Right lobe of liver (tissue), 6 donors: ENCODE measurements at regions not wholly inside any gene's neighbourhood (a gene's known extent, or its start where the extent isn't known, plus 50 kb on each side); places are given as distances from the start of the nearest gene placed in this dataset.

Experiments used
- ATAC-seq, 4 donors: fragments of 200-7000 bp; cut with Tn5 transposase; one replicate each; pipeline ENCODE4 v1.9.1; 2020; ENCODE audit warnings: mild to moderate bottlenecking in 4 of 4, moderate library complexity in 4 of 4
- DNase-seq, 3 donors: peaks; one replicate each; pipeline ENCODE4 v3.0.0-alpha.2; 2020
- H3K27ac ChIP-seq, 3 donors: fragments of 200-600 bp; one replicate each; pipeline ENCODE4 v1.8.0; 2022
- H3K27me3 ChIP-seq, 2 donors: fragments of 200-600 bp; one replicate each; pipeline ENCODE4 v1.8.0; 2022
- H3K36me3 ChIP-seq, 4 donors: fragments of 200-600 bp; sonication (generic) in 1 of 4; one replicate each; pipeline versions ENCODE4 v1.5.1 to v1.8.0; 2017 to 2022; ENCODE audit warnings: control low read depth in 1 of 4
- H3K4me1 ChIP-seq, 4 donors: fragments of 200-600 bp; sonication (generic) in 1 of 4; one replicate each; pipeline versions ENCODE4 v1.5.1 to v1.8.0; 2017 to 2022; ENCODE audit warnings: control low read depth in 1 of 4
- H3K4me3 ChIP-seq, 3 donors: fragments of 200-600 bp; one replicate each; pipeline ENCODE4 v1.8.0; 2022
- H3K9me3 ChIP-seq, 4 donors: fragments of 200-600 bp; sonication (generic) in 1 of 4; one replicate each; pipeline versions ENCODE4 v1.5.1 to v1.8.0; 2017 to 2022; ENCODE audit warnings: control low read depth in 1 of 4
- POLR2A ChIP-seq: fragments of 450-650 bp; IDR thresholded peaks from one replicate; pipeline ENCODE4 v1.6.1; 2017; ENCODE audit warnings: antibody characterized with exemption, mild to moderate bottlenecking
- WGBS: methylation state at CpG from one replicate; pipeline ENCODE4 v1.1.6; 2018; ENCODE audit warnings: low coverage, low lambda C conversion rate; ENCODE audit not compliant: insufficient coverage; ENCODE audit errors: missing lambda C conversion rate; 5-methylcytosine and 5-hydroxymethylcytosine counted together
- intact Hi-C, 2 donors: fragments of 100-400 bp; cut with DNase I; formaldehyde crosslinking; loops; one replicate each; pipeline versions ENCODE4 v1.11.2 to v1.14.1; 2022
- TF ChIP-seq, protein P1 (sequence below), 4 donors: fragments of 200-600 bp in 3 of 4; fragments of 450-650 bp in 1 of 4; IDR thresholded peaks; one replicate each; pipeline versions ENCODE4 v1.5.1 to v1.8.0; 2016 to 2022; ENCODE audit warnings: antibody characterized with exemption in 4 of 4, mild to moderate bottlenecking in 2 of 4
- donor health status: DM: no; HTN: yes; CAD: no.
- donor health status: DM: no; HTN: no; CAD: no.
- donor health status: DM: no; HTN: no; CAD: no.
- donor health status: DM: no; HTN: yes; CAD: no.
- donor health status: DM: no; HTN: yes; CAD: no.

DNA sequence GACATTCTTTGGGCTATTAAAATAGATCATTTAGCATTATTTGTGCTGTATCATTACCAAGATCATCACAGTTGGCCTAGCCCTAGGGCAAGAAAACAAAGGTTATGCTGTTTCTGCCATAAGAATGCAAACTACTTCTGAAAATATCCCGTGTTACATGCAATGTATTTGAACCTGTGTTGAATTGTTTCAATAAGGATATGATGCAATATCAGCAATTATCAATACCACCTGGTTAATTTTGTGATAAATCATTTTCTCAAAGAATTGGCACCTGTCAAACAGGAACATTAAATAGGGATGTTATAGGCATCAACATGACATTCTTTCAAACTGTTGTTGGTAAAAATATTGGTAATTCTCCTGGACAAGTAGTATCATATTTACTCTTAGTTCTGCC, 2002.0 kb upstream of the CDH9 start:
- TF ChIP-seq POLR2A: no peak
- TF ChIP-seq, protein P1, sequence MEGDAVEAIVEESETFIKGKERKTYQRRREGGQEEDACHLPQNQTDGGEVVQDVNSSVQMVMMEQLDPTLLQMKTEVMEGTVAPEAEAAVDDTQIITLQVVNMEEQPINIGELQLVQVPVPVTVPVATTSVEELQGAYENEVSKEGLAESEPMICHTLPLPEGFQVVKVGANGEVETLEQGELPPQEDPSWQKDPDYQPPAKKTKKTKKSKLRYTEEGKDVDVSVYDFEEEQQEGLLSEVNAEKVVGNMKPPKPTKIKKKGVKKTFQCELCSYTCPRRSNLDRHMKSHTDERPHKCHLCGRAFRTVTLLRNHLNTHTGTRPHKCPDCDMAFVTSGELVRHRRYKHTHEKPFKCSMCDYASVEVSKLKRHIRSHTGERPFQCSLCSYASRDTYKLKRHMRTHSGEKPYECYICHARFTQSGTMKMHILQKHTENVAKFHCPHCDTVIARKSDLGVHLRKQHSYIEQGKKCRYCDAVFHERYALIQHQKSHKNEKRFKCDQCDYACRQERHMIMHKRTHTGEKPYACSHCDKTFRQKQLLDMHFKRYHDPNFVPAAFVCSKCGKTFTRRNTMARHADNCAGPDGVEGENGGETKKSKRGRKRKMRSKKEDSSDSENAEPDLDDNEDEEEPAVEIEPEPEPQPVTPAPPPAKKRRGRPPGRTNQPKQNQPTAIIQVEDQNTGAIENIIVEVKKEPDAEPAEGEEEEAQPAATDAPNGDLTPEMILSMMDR (IDR thresholded peaks at IDR 0.05): no peak
- no peaks in the 10 kb centered on the region for H3K4me1 ChIP-seq
- H3K9me3 ChIP-seq: no peaks in the 10 kb centered on the region
- H3K4me3 ChIP-seq: no peak overlapping the region
- ATAC-seq (no peak), DNase-seq (no peak)
- H3K27me3 ChIP-seq: no peaks in the 10 kb centered on the region
- no peak overlapping the region for H3K27ac ChIP-seq
- no peaks in the 10 kb centered on the region for H3K36me3 ChIP-seq
- intact Hi-C loops: no loop called here
- 50% methylated on average over 1 of the region's 1 CpG for WGBS

DNA sequence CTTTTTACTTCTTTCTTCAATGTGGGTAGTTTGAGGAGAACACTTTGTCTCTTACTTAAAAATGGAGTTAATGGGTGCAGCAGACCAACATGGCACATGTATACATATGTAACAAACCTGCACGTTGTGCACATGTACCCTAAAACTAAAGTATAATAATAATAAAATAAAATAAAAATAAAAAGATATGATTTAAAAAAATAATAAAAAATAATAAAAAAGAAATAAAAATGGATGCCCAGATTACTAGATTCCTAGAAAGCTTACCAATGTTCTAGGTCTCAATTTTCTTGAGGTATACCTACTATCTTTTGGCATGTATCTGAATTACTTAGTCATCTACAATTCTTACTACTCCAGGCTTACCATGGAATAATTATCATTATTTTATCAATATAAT, 2001.6 kb upstream of the CDH9 start:
- no peak for DNase-seq
- H3K36me3 ChIP-seq: no peaks in the 10 kb centered on the region
- WGBS: 19% methylated on average over 1 of the region's 1 CpG
- intact Hi-C loops: no loop called here
- no peak overlapping the region for H3K27ac ChIP-seq
- H3K9me3 ChIP-seq: no peaks in the 10 kb centered on the region
- TF ChIP-seq, protein P1 (IDR thresholded peaks at IDR 0.05): no peak
- TF ChIP-seq POLR2A: no peak
- no peaks in the 10 kb centered on the region for H3K4me1 ChIP-seq
- no peaks in the 10 kb centered on the region for H3K27me3 ChIP-seq
- no peak for ATAC-seq
- H3K4me3 ChIP-seq: no peak overlapping the region

DNA sequence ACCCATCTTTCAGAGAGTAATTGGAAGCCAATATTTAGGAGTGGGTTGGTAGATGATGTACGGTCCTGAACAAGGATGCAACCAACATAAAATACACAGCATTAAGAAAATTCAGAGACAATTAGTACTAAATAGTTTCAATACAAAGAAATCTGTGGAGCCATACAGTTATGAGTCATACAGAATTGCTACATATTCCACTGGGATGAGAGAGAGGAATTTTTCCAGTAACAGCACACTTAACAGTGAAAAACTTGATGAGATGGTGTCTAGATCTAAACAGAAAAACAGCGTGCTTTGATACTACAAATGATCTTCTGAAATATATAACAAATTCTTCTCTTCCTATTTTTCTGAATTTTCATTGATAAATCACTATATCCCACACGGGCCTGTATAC, 1999.3 kb upstream of the CDH9 start:
- Histone ChIP-seq H3K4me3 (no peak overlapping the region), H3K27me3 (no peaks in the 10 kb centered on the region), H3K27ac (no peak overlapping the region), H3K4me1 (no peaks in the 10 kb centered on the region), H3K9me3 (no peaks in the 10 kb centered on the region), H3K36me3 (no peaks in the 10 kb centered on the region)
- WGBS: 59% methylated on average over 3 of the region's 3 CpGs
- ATAC-seq: no peak
- intact Hi-C loops: no loop called here
- no peak for TF ChIP-seq POLR2A
- TF ChIP-seq, protein P1 (IDR thresholded peaks at IDR 0.05): no peak
- DNase-seq: no peak

DNA sequence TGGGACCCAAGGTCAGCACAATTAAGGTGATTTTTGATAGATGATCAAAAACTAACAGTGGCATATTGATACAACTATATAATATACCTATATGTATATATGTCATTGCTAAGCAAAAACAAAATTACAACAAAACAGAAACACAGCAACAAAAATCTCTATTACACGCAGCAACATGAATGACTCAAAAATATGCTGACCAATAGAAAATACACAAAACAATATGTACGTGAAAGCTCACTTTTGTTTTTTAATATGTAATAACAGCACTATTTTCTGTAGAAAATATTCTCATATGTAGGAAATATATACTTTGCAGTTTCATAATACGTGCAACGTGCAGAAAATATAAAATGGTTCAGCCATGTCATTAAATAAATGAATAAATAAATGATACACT, 1985.7 kb upstream of the CDH9 start:
- Histone ChIP-seq H3K36me3 (no peaks in the 10 kb centered on the region), H3K27ac (no peak overlapping the region), H3K4me3 (no peak overlapping the region), H3K9me3 (no peaks in the 10 kb centered on the region), H3K4me1 (no peaks in the 10 kb centered on the region), H3K27me3 (no peaks in the 10 kb centered on the region)
- DNase-seq (no peak), ATAC-seq (no peak)
- WGBS: 72% methylated on average over 4 of the region's 4 CpGs
- no peak for TF ChIP-seq POLR2A
- TF ChIP-seq, protein P1 (IDR thresholded peaks at IDR 0.05): no peak
- intact Hi-C loops: no loop called here

DNA sequence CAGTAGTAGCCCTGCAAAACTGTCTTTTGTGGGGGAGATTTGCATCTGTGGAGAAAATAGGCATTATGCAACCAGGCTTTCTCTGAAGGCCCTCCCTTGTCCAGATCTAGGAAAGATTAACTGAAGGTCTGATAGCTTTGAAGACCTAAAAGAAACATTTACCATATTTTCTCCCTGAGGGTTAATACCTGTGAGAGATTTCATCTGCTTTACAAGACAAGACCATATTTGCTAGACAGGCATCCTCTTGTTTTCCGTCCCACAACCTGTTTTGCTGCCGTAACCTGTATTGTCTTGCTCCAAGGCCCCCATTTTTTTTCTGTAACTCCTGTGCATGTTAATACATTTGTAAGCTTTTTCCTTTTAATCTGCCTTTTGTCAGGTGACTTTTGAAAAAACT, 1985.2 kb upstream of the CDH9 start:
- DNase-seq (no peak), ATAC-seq (no peak)
- 38% methylated on average over 2 of the region's 2 CpGs for WGBS
- Histone ChIP-seq H3K4me1 (no peaks in the 10 kb centered on the region), H3K27me3 (no peaks in the 10 kb centered on the region), H3K9me3 (no peaks in the 10 kb centered on the region), H3K4me3 (no peak overlapping the region), H3K27ac (no peak overlapping the region), H3K36me3 (no peaks in the 10 kb centered on the region)
- intact Hi-C loops: no loop called here
- TF ChIP-seq, protein P1 (IDR thresholded peaks at IDR 0.05): no peak
- no peak for TF ChIP-seq POLR2A
